ENCODE measurements at regions not wholly inside any gene's neighbourhood (a gene's known extent, or its start where the extent isn't known, plus 50 kb on each side); places are given as distances from the start of the nearest gene placed in this dataset.

DNA sequence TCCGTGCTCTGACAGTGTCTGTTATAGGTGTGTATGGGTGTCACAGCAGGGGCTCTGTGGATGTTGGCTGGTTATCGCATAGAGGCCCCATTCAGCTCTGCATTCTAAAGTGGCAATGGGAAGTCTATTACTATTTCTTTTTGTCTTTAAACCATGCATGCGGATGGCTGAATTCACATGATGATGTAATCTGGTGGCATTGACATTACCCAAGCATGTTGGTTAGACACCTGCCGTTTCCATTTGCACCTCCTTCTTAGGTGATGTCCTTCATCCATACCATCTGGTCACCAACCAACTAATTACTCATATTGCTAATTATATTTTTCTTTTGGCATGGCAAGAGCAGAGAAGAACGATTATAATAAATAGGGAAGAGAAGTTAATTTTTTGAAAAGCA, 270.8 kb upstream of the RGS6 start:
- no peaks in the 10 kb centered on the region for H3K79me2 ChIP-seq (replicated peaks; ENCODE audit: insufficient read depth)

More for the DNA sequence above, 270.8 kb upstream of the RGS6 start:
- H3K4me2 ChIP-seq = no peak overlapping the region
- DNase-seq (ENCODE audit: low spot score) (no peak), ATAC-seq (no peak)
- no peak overlapping the region for H3K4me3 ChIP-seq
- H3K36me3 Mint-ChIP-seq (ENCODE audit: low read depth) = peaks cover 3% of the 10 kb centered on the region; the same call in 2 of the 3 replicates
- no peaks in the 10 kb centered on the region for H3K9me2 ChIP-seq (ENCODE audit: insufficient read depth)
- no peaks in the 10 kb centered on the region for H4K20me1 ChIP-seq (replicated peaks; ENCODE audit: insufficient read depth)
- peaks cover 55% of the 10 kb centered on the region for H3K4me1 Mint-ChIP-seq
- H3K9me3 Mint-ChIP-seq = no peaks in the 10 kb centered on the region
- peaks cover 2% of the 10 kb centered on the region for H3K27me3 Mint-ChIP-seq (ENCODE audit: insufficient read depth, low read depth, poor library complexity)
- no peak overlapping the region for H3K27ac ChIP-seq (ENCODE audit: low read depth)
- TF ChIP-seq, protein P1, sequence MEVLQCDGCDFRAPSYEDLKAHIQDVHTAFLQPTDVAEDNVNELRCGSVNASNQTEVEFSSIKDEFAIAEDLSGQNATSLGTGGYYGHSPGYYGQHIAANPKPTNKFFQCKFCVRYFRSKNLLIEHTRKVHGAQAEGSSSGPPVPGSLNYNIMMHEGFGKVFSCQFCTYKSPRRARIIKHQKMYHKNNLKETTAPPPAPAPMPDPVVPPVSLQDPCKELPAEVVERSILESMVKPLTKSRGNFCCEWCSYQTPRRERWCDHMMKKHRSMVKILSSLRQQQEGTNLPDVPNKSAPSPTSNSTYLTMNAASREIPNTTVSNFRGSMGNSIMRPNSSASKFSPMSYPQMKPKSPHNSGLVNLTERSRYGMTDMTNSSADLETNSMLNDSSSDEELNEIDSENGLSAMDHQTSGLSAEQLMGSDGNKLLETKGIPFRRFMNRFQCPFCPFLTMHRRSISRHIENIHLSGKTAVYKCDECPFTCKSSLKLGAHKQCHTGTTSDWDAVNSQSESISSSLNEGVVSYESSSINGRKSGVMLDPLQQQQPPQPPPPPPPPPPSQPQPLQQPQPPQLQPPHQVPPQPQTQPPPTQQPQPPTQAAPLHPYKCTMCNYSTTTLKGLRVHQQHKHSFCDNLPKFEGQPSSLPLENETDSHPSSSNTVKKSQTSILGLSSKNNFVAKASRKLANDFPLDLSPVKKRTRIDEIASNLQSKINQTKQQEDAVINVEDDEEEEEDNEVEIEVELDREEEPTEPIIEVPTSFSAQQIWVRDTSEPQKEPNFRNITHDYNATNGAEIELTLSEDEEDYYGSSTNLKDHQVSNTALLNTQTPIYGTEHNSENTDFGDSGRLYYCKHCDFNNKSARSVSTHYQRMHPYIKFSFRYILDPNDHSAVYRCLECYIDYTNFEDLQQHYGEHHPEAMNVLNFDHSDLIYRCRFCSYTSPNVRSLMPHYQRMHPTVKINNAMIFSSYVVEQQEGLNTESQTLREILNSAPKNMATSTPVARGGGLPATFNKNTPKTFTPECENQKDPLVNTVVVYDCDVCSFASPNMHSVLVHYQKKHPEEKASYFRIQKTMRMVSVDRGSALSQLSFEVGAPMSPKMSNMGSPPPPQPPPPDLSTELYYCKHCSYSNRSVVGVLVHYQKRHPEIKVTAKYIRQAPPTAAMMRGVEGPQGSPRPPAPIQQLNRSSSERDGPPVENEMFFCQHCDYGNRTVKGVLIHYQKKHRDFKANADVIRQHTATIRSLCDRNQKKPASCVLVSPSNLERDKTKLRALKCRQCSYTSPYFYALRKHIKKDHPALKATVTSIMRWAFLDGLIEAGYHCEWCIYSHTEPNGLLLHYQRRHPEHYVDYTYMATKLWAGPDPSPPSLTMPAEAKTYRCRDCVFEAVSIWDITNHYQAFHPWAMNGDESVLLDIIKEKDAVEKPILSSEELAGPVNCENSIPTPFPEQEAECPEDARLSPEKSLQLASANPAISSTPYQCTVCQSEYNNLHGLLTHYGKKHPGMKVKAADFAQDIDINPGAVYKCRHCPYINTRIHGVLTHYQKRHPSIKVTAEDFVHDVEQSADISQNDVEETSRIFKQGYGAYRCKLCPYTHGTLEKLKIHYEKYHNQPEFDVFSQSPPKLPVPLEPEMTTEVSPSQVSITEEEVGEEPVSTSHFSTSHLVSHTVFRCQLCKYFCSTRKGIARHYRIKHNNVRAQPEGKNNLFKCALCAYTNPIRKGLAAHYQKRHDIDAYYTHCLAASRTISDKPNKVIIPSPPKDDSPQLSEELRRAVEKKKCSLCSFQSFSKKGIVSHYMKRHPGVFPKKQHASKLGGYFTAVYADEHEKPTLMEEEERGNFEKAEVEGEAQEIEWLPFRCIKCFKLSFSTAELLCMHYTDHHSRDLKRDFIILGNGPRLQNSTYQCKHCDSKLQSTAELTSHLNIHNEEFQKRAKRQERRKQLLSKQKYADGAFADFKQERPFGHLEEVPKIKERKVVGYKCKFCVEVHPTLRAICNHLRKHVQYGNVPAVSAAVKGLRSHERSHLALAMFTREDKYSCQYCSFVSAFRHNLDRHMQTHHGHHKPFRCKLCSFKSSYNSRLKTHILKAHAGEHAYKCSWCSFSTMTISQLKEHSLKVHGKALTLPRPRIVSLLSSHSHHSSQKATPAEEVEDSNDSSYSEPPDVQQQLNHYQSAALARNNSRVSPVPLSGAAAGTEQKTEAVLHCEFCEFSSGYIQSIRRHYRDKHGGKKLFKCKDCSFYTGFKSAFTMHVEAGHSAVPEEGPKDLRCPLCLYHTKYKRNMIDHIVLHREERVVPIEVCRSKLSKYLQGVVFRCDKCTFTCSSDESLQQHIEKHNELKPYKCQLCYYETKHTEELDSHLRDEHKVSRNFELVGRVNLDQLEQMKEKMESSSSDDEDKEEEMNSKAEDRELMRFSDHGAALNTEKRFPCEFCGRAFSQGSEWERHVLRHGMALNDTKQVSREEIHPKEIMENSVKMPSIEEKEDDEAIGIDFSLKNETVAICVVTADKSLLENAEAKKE (CRISPR knock-in tag; IDR thresholded peaks at IDR 0.05) = no peak
- TF ChIP-seq, protein P2, sequence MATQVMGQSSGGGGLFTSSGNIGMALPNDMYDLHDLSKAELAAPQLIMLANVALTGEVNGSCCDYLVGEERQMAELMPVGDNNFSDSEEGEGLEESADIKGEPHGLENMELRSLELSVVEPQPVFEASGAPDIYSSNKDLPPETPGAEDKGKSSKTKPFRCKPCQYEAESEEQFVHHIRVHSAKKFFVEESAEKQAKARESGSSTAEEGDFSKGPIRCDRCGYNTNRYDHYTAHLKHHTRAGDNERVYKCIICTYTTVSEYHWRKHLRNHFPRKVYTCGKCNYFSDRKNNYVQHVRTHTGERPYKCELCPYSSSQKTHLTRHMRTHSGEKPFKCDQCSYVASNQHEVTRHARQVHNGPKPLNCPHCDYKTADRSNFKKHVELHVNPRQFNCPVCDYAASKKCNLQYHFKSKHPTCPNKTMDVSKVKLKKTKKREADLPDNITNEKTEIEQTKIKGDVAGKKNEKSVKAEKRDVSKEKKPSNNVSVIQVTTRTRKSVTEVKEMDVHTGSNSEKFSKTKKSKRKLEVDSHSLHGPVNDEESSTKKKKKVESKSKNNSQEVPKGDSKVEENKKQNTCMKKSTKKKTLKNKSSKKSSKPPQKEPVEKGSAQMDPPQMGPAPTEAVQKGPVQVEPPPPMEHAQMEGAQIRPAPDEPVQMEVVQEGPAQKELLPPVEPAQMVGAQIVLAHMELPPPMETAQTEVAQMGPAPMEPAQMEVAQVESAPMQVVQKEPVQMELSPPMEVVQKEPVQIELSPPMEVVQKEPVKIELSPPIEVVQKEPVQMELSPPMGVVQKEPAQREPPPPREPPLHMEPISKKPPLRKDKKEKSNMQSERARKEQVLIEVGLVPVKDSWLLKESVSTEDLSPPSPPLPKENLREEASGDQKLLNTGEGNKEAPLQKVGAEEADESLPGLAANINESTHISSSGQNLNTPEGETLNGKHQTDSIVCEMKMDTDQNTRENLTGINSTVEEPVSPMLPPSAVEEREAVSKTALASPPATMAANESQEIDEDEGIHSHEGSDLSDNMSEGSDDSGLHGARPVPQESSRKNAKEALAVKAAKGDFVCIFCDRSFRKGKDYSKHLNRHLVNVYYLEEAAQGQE (IDR thresholded peaks at IDR 0.05; ENCODE audit: unreplicated experiment) = no peak
- TF ChIP-seq CREB1 (CRISPR knock-in tag; IDR thresholded peaks at IDR 0.05; ENCODE audit: low read depth) (no peak), EZH2phosphoT487 (IDR thresholded peaks at IDR 0.05; ENCODE audit: unreplicated experiment) (no peak)
- H2AFZ ChIP-seq = no peak overlapping the region
- H3K27me3 ChIP-seq (ENCODE audit: insufficient read depth) = no peaks in the 10 kb centered on the region
- H3K36me3 ChIP-seq (ENCODE audit: insufficient read depth) = no peaks in the 10 kb centered on the region
- H3F3A ChIP-seq (replicated peaks; ENCODE audit: low read depth) = no peaks in the 10 kb centered on the region
- peaks cover 39% of the 10 kb centered on the region for H3K4me1 ChIP-seq (ENCODE audit: insufficient read depth)
- H3K27ac Mint-ChIP-seq = no peak overlapping the region
- no peak overlapping the region for H3K4me3 Mint-ChIP-seq

Measured in GM23338 (cell line).